ENCODE measurements at regions not wholly inside any gene's neighbourhood (a gene's known extent, or its start where the extent isn't known, plus 50 kb on each side); places are given as distances from the start of the nearest gene placed in this dataset.
"Not testable (repeated sequence)": the region's sequence is repeated elsewhere in the genome, so short reads cannot be mapped to it uniquely, and the experiment has no call there.

- FAIRE-seq (no peak), DNase-seq (ENCODE audit: low spot score) (no peak)
Observed at GRCh38 chr7:131937868-131938267, 381.4 kb upstream of the PODXL start.

- DNase-seq (ENCODE audit: low spot score) (no peak), FAIRE-seq (no peak)
Observed at GRCh38 chr7:131935180-131935579, 378.8 kb upstream of the PODXL start.

GRCh38 chr7:131934452-131934851 is 378.0 kb upstream of the PODXL start:
- FAIRE-seq (no peak), DNase-seq (ENCODE audit: low spot score) (no peak)

GRCh38 chr7:131933751-131934289 is 377.4 kb upstream of the PODXL start:
- DNase-seq (ENCODE audit: low spot score), result no peak
- FAIRE-seq, result no peak

DNA sequence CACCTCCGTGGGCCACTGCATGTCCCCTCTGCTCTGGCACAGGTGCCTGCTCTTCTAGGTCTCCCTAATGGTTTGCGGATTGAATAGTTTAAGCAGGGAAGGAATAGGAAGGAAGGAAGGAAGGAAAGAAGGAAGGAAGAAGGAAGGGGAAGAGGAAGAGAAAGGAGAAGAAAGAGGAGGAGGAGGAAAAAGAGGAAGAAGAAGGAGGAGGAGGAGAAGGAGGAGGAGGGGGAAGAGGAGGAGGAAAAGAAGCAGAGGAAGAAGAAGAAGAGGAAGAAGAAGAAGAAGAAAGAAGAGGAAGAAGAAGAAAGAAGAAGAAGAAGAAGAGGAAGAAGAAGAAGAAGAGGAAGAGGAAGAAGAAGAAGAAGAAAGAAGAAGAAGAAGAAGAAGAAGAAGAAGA is 376.8 kb upstream of the PODXL start:
- DNase-seq (ENCODE audit: low spot score); FAIRE-seq: not testable (repeated sequence)

DNA sequence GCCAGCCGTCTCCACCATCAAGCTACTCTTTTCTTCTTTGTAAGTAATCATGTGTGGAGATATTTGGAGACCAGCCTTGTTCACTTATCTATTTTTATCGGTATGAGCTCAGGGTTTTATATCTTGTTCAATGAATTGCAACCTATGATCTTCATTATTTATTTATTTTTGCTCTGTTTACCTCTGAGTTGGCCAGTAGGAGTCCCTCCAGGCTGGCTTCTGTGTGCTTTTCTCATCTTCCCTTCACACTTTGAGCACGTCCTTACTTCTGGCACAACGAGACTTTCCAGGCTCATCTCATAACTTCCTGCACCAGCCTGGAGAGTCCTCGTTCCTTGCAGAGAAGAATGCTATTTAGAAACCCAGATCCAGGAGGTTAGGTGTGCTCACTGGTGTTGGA is 375.8 kb upstream of the PODXL start:
- DNase-seq (ENCODE audit: low spot score) (no peak), FAIRE-seq (no peak)

- no peak for FAIRE-seq
- DNase-seq (ENCODE audit: low spot score), result peak; percentile 9
Observed at GRCh38 chr7:131931370-131931769, 374.9 kb upstream of the PODXL start.

DNA sequence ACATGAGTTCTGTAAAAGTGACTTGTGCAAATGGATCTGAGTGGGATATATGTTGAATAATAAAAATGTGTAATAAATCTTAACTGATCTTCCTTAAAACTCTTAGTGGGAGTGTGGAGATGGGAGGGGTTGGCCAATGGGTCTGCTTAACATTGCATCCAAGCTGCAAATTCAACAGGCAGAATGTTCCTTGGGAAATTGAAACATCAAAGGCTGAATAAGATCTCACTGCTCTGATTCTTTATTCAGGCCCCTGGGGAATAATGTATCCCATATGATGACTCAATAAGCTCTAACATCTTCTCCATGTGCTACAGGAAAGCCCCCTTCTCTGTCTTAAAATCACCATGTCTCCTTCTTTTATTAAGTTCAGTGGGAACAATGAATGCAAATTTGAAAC is 373.2 kb upstream of the PODXL start:
- no peak for FAIRE-seq
- DNase-seq (ENCODE audit: low spot score), result no peak

- DNase-seq (ENCODE audit: low spot score) (no peak), FAIRE-seq (no peak)
Observed at GRCh38 chr7:131927770-131928423, 371.5 kb upstream of the PODXL start.

DNA sequence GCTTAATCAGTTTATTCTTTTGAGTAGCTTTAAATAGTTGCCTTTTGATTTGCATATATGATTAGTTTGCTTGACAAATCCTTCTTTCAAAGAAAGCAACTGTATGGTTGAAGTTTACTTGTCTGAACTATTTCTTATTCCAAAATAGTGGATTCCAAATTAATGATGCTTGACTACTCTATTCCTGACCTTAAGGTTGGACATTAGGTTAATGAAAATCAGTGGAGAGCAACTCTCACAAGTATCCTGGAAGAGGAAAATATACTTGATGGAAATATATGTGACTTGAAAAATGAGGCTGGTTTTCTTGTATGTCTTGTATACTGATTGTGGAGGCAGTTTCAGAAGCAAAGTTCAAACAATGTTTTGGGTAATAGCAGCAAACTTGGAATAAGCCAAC is 369.2 kb upstream of the PODXL start:
- DNase-seq (ENCODE audit: low spot score) (no peak), FAIRE-seq (no peak)

DNA sequence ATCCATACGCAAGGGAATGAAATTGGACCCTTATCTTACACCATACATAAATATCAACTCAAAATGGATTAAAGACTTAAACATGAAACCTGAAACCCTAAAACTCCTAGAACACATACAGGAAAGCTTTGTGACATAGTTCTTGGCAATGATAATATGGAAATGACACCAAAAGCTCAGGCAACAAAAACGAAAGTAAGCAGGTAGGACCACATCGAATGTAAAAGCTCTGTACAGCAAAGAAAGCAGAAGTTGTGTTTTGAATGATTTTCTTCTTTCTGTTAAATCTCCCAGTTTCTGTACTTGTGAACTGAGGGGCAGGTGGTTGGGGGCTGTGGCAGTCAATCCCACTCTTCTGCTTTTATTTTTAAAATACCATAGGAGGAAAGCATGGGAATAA is 368.4 kb upstream of the PODXL start:
- FAIRE-seq (no peak), DNase-seq (ENCODE audit: low spot score) (no peak)

DNA sequence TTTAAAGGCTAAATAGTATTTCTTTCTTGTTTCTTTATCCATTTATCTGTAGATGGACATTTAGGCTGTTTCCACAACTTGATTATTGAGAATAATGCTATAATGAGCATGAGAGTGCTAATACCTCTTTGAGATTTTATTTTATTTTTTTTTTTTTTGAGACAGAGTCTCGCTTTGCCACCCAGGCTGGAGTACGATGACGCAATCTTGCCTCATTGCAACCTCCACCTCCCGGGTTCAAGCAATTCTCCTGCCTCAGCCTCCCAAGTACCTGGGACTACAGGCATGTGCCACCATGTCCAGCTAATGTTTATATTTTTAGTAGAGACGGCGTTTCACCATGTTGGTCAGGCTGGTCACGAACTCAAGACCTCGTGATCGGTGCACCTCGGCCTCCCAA is 366.5 kb upstream of the PODXL start:
- not testable (repeated sequence) for DNase-seq (ENCODE audit: low spot score); FAIRE-seq

- FAIRE-seq (no peak), DNase-seq (ENCODE audit: low spot score) (no peak)
Observed at GRCh38 chr7:131921016-131921415, 364.6 kb upstream of the PODXL start.

DNA sequence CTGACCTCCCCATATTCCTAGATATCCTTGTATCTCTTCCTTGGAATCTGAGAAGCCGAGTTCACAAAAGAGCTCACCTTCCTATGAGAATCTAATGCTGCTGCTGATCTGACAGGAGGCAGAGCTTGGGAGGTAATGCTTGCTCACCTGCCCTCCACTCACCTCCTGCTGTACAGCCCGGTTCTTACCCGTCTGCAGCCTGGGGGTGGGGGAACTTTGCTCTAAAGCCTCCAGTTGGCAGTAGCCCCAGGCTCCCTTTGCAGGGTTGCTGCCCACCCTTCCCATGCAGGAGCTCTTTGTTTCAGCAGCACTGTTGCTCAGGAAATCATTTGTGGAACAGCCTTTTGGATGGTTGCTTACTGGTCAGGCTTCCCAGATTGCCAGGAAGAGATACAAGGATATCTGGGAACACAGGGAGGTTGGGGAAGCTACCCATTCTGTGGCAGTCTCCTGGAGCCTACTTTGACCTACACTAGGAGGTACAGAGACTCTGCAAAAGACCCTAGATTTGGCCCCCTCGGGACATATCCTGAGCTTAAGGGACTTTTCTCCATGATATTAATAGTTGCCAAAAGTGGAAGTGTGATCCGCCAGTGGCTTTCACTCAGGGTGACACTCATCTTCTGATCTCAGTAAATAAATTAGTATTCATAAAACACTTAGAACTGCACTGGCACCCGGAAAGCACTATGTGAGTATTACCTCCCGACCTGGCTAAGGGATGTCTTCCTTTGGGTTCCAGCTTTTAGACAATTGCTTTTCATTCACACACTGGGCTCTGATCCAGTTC is 363.7 kb upstream of the PODXL start:
- DNase-seq (ENCODE audit: low spot score), result no peak
- no peak for FAIRE-seq

DNA sequence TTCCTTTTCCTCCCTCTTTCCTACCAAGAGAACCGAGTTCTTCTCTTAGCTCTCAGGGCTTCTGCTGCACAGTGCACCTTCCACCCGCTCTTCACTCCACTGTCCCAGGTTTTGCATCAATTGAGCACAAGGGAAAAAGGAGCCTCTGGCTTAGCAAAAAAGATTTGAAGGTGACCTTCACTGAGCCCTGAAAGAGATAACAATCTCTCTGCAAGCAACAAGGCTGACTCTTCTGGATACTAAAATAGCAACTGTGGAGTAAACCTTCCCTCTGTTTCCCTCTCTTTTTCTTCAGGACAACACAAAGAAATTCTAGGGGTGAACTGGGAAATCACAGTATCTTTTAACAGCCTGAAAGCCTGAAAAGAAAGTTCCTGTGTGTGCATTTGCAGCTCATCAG is 354.7 kb upstream of the PODXL start:
- no peak for FAIRE-seq
- no peak for DNase-seq (ENCODE audit: low spot score)

- DNase-seq (ENCODE audit: low spot score), result no peak
Observed at GRCh38 chr7:131909151-131909768, 352.8 kb upstream of the PODXL start.

DNA sequence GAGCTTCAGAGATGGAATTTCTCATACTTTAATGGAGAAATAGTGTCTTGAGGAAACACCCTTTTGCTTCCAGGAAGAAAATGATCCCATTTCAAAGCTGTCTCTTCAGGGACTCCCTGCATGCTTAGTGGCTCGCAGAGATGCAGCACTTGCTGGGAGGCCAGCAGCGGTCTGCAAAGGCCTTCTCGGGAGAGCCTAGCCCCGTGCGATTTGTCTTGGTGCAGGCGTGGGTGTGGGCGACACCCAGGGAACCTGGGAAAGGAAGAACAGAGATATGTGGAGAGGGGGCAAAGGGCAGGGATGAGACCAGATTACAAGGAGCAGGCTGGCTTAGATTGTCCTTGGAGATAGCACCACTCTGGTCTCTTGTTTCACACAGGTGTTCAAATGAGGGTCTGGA is 352.3 kb upstream of the PODXL start:
- no peak for DNase-seq (ENCODE audit: low spot score)
- no peak for FAIRE-seq

More at GRCh38 chr7:131909151-131909768, 352.8 kb upstream of the PODXL start:
- no peak for FAIRE-seq

- DNase-seq (ENCODE audit: low spot score), result no peak
- FAIRE-seq, result no peak
Observed at GRCh38 chr7:131905471-131905973, 349.1 kb upstream of the PODXL start.

GRCh38 chr7:131904760-131905327 is 348.4 kb upstream of the PODXL start:
- DNase-seq (ENCODE audit: low spot score), result no peak

GRCh38 chr7:131903315-131903714 is 346.9 kb upstream of the PODXL start:
- FAIRE-seq (no peak), DNase-seq (ENCODE audit: low spot score) (no peak)

More at GRCh38 chr7:131904760-131905327, 348.4 kb upstream of the PODXL start:
- no peak for FAIRE-seq

GRCh38 chr7:131900785-131901287 is 344.4 kb upstream of the PODXL start:
- FAIRE-seq, result no peak
- DNase-seq (ENCODE audit: low spot score), result no peak

Data from urothelium cell line (cell line).